ENCODE measurements at regions not wholly inside any gene's neighbourhood (a gene's known extent, or its start where the extent isn't known, plus 50 kb on each side); places are given as distances from the start of the nearest gene placed in this dataset.

DNA sequence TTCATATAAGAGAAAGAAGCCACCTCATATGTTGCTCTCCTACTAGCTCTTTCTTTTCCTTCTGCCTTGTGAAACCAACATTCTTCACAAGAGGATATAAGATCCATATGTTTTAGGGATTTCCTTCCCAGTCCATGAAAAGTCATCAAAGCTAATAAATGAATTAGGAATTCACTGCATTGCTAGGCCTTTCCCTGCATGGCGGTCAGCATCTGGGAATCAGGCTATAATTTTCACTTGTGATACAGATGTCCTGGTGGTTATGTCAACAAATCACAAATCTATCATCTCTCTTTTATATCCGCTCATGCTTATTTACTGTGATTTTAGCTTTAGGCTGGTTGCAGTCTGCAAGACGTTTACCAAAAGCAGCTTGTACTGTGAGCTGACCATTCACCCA, 510.0 kb downstream of the NLGN4X start:
- no TSS peak for BruUV-seq (replicated peaks)
- H3K4me3 Mint-ChIP-seq (ENCODE audit: unreplicated experiment), result no peak overlapping the region
- no peaks in the 10 kb centered on the region for H3K27me3 ChIP-seq (replicated peaks; ENCODE audit: control insufficient read depth, insufficient read depth, low read length)
- CTCF ChIA-PET, result no interaction called here
- POLR2A ChIA-PET, result no interaction called here
- no peaks in the 10 kb centered on the region for H3K9me3 Mint-ChIP-seq (ENCODE audit: unreplicated experiment)
- no peak overlapping the region for H3K4me3 ChIP-seq (ENCODE audit: low read depth, low read length)
- no peaks in the 10 kb centered on the region for H3K9me3 ChIP-seq
- no peaks in the 10 kb centered on the region for H3K36me3 Mint-ChIP-seq (ENCODE audit: insufficient read depth, unreplicated experiment)
- H3K27me3 Mint-ChIP-seq (ENCODE audit: insufficient read depth, unreplicated experiment), result peaks cover 3% of the 10 kb centered on the region
- H3K27ac Mint-ChIP-seq (ENCODE audit: unreplicated experiment), result no peak overlapping the region
- no peak for DNase-seq
- intact Hi-C loops (cut with micrococcal nuclease; ENCODE audit: unreplicated experiment), result no loop called here
- no peaks in the 10 kb centered on the region for H3K36me3 ChIP-seq (ENCODE audit: control insufficient read depth, insufficient read depth, low read length)
- TF ChIP-seq, protein P1, sequence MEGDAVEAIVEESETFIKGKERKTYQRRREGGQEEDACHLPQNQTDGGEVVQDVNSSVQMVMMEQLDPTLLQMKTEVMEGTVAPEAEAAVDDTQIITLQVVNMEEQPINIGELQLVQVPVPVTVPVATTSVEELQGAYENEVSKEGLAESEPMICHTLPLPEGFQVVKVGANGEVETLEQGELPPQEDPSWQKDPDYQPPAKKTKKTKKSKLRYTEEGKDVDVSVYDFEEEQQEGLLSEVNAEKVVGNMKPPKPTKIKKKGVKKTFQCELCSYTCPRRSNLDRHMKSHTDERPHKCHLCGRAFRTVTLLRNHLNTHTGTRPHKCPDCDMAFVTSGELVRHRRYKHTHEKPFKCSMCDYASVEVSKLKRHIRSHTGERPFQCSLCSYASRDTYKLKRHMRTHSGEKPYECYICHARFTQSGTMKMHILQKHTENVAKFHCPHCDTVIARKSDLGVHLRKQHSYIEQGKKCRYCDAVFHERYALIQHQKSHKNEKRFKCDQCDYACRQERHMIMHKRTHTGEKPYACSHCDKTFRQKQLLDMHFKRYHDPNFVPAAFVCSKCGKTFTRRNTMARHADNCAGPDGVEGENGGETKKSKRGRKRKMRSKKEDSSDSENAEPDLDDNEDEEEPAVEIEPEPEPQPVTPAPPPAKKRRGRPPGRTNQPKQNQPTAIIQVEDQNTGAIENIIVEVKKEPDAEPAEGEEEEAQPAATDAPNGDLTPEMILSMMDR (IDR thresholded peaks at IDR 0.05; ENCODE audit: insufficient read depth in 1 of 2, low read depth in 1 of 2, low read length in 1 of 2, severe bottlenecking in 1 of 2, unreplicated experiment in 1 of 2), result no peak
- H3K4me1 Mint-ChIP-seq (ENCODE audit: low read depth, unreplicated experiment), result no peaks in the 10 kb centered on the region
- no peaks in the 10 kb centered on the region for H3K4me1 ChIP-seq

DNA sequence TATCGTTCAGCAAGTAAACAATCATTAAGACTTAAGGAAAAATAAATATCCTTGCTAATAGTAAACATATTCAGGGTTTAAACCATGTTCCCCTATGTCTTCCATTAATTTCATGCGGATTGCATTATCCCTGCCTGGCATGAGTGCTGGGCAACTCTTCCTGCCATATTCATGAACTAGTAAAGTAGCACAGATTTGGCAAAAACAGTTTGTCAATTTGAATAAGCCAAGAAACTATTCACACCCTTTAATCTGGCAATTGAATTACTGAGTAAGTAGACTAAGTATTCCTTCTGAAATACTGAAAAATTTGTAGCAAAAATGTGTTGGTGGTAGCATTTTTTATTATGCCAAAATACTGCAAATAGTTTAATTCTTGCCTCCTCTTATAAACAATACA, 512.0 kb downstream of the NLGN4X start:
- Mint-ChIP-seq H3K9me3 (ENCODE audit: unreplicated experiment) (no peaks in the 10 kb centered on the region), H3K4me1 (ENCODE audit: low read depth, unreplicated experiment) (no peaks in the 10 kb centered on the region), H3K4me3 (ENCODE audit: unreplicated experiment) (no peak overlapping the region), H3K36me3 (ENCODE audit: insufficient read depth, unreplicated experiment) (no peaks in the 10 kb centered on the region), H3K27me3 (ENCODE audit: insufficient read depth, unreplicated experiment) (peaks cover 2% of the 10 kb centered on the region), H3K27ac (ENCODE audit: unreplicated experiment) (no peak overlapping the region)
- H3K4me3 ChIP-seq (ENCODE audit: low read depth, low read length), result no peak overlapping the region
- no peaks in the 10 kb centered on the region for H3K4me1 ChIP-seq
- TF ChIP-seq, protein P1 (IDR thresholded peaks at IDR 0.05; ENCODE audit: insufficient read depth in 1 of 2, low read depth in 1 of 2, low read length in 1 of 2, severe bottlenecking in 1 of 2, unreplicated experiment in 1 of 2), result no peak
- intact Hi-C loops (cut with micrococcal nuclease; ENCODE audit: unreplicated experiment), result no loop called here
- H3K36me3 ChIP-seq (ENCODE audit: control insufficient read depth, insufficient read depth, low read length), result no peaks in the 10 kb centered on the region
- H3K9me3 ChIP-seq, result no peaks in the 10 kb centered on the region
- CTCF ChIA-PET, result no interaction called here
- POLR2A ChIA-PET, result no interaction called here
- BruUV-seq (replicated peaks), result no TSS peak
- no peak for DNase-seq
- H3K27me3 ChIP-seq (replicated peaks; ENCODE audit: control insufficient read depth, insufficient read depth, low read length), result no peaks in the 10 kb centered on the region

DNA sequence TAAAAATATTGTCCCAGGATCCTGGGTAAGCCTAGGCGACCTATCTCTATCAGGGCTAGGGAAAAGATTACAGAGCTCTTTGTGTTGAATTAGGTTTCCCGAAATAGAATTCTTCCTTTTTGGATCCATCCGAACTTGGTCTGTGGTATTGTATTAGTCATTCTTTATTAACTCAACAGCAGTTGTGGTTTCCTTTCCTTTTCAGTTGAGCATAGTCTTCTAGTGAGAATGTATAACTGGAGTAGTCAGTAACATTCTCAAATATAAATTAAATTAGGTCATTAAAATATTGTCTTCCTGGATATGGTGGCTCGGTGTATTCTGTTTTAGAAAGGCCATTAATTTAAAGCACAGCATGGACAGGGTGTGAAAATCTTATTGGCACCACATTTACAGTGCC, 520.4 kb downstream of the NLGN4X start:
- Mint-ChIP-seq H3K4me3 (ENCODE audit: unreplicated experiment) (no peak overlapping the region), H3K27me3 (ENCODE audit: insufficient read depth, unreplicated experiment) (peaks cover 3% of the 10 kb centered on the region), H3K9me3 (ENCODE audit: unreplicated experiment) (no peaks in the 10 kb centered on the region), H3K4me1 (ENCODE audit: low read depth, unreplicated experiment) (no peaks in the 10 kb centered on the region), H3K36me3 (ENCODE audit: insufficient read depth, unreplicated experiment) (no peaks in the 10 kb centered on the region), H3K27ac (ENCODE audit: unreplicated experiment) (no peak overlapping the region)
- DNase-seq, result no peak
- Histone ChIP-seq H3K9me3 (no peaks in the 10 kb centered on the region), H3K27me3 (replicated peaks; ENCODE audit: control insufficient read depth, insufficient read depth, low read length) (no peaks in the 10 kb centered on the region), H3K4me3 (ENCODE audit: low read depth, low read length) (no peak overlapping the region), H3K4me1 (no peaks in the 10 kb centered on the region), H3K36me3 (ENCODE audit: control insufficient read depth, insufficient read depth, low read length) (no peaks in the 10 kb centered on the region)
- TF ChIP-seq, protein P1 (IDR thresholded peaks at IDR 0.05; ENCODE audit: insufficient read depth in 1 of 2, low read depth in 1 of 2, low read length in 1 of 2, severe bottlenecking in 1 of 2, unreplicated experiment in 1 of 2), result no peak
- ChIA-PET CTCF (no interaction called here), POLR2A (no interaction called here)
- intact Hi-C loops (cut with micrococcal nuclease; ENCODE audit: unreplicated experiment), result no loop called here
- BruUV-seq (replicated peaks), result no TSS peak
